ENCODE measurements at regions not wholly inside any gene's neighbourhood (a gene's known extent, or its start where the extent isn't known, plus 50 kb on each side); places are given as distances from the start of the nearest gene placed in this dataset.

DNA sequence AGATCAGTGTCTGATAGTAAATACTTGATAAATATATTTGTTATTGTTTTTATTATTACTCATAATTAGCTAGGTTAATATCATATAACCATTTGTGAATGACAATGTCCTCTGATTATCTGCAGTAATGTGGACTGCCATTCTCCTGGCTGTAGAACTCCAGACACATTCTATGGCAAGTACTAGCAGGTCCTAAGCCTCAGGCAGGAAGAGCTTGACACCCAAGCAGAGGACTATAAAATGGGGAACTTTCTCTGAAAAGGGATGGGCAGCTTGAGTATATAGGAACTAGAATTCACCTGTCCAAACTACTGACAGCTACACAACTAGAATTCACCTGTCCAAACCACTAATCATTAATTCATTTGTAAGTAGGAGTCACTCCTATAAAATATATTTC, 649.4 kb downstream of the CPS1 start:
- no peak for ATAC-seq
- H4K20me1 ChIP-seq (replicated peaks; ENCODE audit: insufficient read depth) = no peaks in the 10 kb centered on the region
- H3K27ac ChIP-seq (ENCODE audit: low read depth) = no peak overlapping the region
- no peak overlapping the region for H2AFZ ChIP-seq
- H3K4me1 Mint-ChIP-seq = no peaks in the 10 kb centered on the region
- H3K79me2 ChIP-seq (replicated peaks; ENCODE audit: insufficient read depth) = no peaks in the 10 kb centered on the region
- no peaks in the 10 kb centered on the region for H3K9me3 Mint-ChIP-seq
- no peak for DNase-seq (ENCODE audit: low spot score)
- H3K27me3 ChIP-seq (ENCODE audit: insufficient read depth) = no peaks in the 10 kb centered on the region
- H3K4me1 ChIP-seq (ENCODE audit: insufficient read depth) = no peaks in the 10 kb centered on the region
- TF ChIP-seq POLR2AphosphoS5 (IDR thresholded peaks at IDR 0.05; ENCODE audit: low read depth) (no peak), STAT1 (IDR thresholded peaks at IDR 0.05; ENCODE audit: unreplicated experiment) (no peak), JUNB (IDR thresholded peaks at IDR 0.05; ENCODE audit: unreplicated experiment) (no peak), ZNF114 (CRISPR knock-in tag; IDR thresholded peaks at IDR 0.05) (no peak), CREB1 (CRISPR knock-in tag; IDR thresholded peaks at IDR 0.05; ENCODE audit: low read depth) (no peak), NANOG (IDR thresholded peaks at IDR 0.05; ENCODE audit: borderline replicate concordance) (no peak), ZNF331 (CRISPR knock-in tag; IDR thresholded peaks at IDR 0.05; ENCODE audit: low read depth) (no peak), EZH2phosphoT487 (IDR thresholded peaks at IDR 0.05; ENCODE audit: unreplicated experiment) (no peak), EZH2 (IDR thresholded peaks at IDR 0.05; ENCODE audit: low read depth, unreplicated experiment) (no peak)
- TF ChIP-seq, protein P1, sequence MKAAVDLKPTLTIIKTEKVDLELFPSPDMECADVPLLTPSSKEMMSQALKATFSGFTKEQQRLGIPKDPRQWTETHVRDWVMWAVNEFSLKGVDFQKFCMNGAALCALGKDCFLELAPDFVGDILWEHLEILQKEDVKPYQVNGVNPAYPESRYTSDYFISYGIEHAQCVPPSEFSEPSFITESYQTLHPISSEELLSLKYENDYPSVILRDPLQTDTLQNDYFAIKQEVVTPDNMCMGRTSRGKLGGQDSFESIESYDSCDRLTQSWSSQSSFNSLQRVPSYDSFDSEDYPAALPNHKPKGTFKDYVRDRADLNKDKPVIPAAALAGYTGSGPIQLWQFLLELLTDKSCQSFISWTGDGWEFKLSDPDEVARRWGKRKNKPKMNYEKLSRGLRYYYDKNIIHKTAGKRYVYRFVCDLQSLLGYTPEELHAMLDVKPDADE (IDR thresholded peaks at IDR 0.05) = no peak
- TF ChIP-seq, protein P2, sequence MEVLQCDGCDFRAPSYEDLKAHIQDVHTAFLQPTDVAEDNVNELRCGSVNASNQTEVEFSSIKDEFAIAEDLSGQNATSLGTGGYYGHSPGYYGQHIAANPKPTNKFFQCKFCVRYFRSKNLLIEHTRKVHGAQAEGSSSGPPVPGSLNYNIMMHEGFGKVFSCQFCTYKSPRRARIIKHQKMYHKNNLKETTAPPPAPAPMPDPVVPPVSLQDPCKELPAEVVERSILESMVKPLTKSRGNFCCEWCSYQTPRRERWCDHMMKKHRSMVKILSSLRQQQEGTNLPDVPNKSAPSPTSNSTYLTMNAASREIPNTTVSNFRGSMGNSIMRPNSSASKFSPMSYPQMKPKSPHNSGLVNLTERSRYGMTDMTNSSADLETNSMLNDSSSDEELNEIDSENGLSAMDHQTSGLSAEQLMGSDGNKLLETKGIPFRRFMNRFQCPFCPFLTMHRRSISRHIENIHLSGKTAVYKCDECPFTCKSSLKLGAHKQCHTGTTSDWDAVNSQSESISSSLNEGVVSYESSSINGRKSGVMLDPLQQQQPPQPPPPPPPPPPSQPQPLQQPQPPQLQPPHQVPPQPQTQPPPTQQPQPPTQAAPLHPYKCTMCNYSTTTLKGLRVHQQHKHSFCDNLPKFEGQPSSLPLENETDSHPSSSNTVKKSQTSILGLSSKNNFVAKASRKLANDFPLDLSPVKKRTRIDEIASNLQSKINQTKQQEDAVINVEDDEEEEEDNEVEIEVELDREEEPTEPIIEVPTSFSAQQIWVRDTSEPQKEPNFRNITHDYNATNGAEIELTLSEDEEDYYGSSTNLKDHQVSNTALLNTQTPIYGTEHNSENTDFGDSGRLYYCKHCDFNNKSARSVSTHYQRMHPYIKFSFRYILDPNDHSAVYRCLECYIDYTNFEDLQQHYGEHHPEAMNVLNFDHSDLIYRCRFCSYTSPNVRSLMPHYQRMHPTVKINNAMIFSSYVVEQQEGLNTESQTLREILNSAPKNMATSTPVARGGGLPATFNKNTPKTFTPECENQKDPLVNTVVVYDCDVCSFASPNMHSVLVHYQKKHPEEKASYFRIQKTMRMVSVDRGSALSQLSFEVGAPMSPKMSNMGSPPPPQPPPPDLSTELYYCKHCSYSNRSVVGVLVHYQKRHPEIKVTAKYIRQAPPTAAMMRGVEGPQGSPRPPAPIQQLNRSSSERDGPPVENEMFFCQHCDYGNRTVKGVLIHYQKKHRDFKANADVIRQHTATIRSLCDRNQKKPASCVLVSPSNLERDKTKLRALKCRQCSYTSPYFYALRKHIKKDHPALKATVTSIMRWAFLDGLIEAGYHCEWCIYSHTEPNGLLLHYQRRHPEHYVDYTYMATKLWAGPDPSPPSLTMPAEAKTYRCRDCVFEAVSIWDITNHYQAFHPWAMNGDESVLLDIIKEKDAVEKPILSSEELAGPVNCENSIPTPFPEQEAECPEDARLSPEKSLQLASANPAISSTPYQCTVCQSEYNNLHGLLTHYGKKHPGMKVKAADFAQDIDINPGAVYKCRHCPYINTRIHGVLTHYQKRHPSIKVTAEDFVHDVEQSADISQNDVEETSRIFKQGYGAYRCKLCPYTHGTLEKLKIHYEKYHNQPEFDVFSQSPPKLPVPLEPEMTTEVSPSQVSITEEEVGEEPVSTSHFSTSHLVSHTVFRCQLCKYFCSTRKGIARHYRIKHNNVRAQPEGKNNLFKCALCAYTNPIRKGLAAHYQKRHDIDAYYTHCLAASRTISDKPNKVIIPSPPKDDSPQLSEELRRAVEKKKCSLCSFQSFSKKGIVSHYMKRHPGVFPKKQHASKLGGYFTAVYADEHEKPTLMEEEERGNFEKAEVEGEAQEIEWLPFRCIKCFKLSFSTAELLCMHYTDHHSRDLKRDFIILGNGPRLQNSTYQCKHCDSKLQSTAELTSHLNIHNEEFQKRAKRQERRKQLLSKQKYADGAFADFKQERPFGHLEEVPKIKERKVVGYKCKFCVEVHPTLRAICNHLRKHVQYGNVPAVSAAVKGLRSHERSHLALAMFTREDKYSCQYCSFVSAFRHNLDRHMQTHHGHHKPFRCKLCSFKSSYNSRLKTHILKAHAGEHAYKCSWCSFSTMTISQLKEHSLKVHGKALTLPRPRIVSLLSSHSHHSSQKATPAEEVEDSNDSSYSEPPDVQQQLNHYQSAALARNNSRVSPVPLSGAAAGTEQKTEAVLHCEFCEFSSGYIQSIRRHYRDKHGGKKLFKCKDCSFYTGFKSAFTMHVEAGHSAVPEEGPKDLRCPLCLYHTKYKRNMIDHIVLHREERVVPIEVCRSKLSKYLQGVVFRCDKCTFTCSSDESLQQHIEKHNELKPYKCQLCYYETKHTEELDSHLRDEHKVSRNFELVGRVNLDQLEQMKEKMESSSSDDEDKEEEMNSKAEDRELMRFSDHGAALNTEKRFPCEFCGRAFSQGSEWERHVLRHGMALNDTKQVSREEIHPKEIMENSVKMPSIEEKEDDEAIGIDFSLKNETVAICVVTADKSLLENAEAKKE (CRISPR knock-in tag; IDR thresholded peaks at IDR 0.05) = no peak
- TF ChIP-seq, protein P3, sequence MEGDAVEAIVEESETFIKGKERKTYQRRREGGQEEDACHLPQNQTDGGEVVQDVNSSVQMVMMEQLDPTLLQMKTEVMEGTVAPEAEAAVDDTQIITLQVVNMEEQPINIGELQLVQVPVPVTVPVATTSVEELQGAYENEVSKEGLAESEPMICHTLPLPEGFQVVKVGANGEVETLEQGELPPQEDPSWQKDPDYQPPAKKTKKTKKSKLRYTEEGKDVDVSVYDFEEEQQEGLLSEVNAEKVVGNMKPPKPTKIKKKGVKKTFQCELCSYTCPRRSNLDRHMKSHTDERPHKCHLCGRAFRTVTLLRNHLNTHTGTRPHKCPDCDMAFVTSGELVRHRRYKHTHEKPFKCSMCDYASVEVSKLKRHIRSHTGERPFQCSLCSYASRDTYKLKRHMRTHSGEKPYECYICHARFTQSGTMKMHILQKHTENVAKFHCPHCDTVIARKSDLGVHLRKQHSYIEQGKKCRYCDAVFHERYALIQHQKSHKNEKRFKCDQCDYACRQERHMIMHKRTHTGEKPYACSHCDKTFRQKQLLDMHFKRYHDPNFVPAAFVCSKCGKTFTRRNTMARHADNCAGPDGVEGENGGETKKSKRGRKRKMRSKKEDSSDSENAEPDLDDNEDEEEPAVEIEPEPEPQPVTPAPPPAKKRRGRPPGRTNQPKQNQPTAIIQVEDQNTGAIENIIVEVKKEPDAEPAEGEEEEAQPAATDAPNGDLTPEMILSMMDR (conservative IDR thresholded peaks at IDR 0.05; ENCODE audit: low read depth in 2 of 2) = no peak
- TF ChIP-seq, protein P4, sequence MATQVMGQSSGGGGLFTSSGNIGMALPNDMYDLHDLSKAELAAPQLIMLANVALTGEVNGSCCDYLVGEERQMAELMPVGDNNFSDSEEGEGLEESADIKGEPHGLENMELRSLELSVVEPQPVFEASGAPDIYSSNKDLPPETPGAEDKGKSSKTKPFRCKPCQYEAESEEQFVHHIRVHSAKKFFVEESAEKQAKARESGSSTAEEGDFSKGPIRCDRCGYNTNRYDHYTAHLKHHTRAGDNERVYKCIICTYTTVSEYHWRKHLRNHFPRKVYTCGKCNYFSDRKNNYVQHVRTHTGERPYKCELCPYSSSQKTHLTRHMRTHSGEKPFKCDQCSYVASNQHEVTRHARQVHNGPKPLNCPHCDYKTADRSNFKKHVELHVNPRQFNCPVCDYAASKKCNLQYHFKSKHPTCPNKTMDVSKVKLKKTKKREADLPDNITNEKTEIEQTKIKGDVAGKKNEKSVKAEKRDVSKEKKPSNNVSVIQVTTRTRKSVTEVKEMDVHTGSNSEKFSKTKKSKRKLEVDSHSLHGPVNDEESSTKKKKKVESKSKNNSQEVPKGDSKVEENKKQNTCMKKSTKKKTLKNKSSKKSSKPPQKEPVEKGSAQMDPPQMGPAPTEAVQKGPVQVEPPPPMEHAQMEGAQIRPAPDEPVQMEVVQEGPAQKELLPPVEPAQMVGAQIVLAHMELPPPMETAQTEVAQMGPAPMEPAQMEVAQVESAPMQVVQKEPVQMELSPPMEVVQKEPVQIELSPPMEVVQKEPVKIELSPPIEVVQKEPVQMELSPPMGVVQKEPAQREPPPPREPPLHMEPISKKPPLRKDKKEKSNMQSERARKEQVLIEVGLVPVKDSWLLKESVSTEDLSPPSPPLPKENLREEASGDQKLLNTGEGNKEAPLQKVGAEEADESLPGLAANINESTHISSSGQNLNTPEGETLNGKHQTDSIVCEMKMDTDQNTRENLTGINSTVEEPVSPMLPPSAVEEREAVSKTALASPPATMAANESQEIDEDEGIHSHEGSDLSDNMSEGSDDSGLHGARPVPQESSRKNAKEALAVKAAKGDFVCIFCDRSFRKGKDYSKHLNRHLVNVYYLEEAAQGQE (IDR thresholded peaks at IDR 0.05; ENCODE audit: unreplicated experiment) = no peak
- no peaks in the 10 kb centered on the region for H3F3A ChIP-seq (replicated peaks; ENCODE audit: low read depth)
- H3K4me3 ChIP-seq = no peak overlapping the region
- H3K36me3 Mint-ChIP-seq (ENCODE audit: low read depth) = no peaks in the 10 kb centered on the region
- no peak overlapping the region for H3K4me3 Mint-ChIP-seq
- H3K36me3 ChIP-seq (ENCODE audit: insufficient read depth) = no peaks in the 10 kb centered on the region
- H3K4me2 ChIP-seq = no peak overlapping the region
- no peaks in the 10 kb centered on the region for H3K9me2 ChIP-seq (ENCODE audit: insufficient read depth)
- no peak overlapping the region for H3K27ac Mint-ChIP-seq
- H3K27me3 Mint-ChIP-seq (ENCODE audit: insufficient read depth, low read depth, poor library complexity) = no peaks in the 10 kb centered on the region

All from GM23338 (cell line).